ENCODE measurements at regions not wholly inside any gene's neighbourhood (a gene's known extent, or its start where the extent isn't known, plus 50 kb on each side); places are given as distances from the start of the nearest gene placed in this dataset.
"Not testable (repeated sequence)": the region's sequence is repeated elsewhere in the genome, so short reads cannot be mapped to it uniquely, and the experiment has no call there.

- DNase-seq, result no peak
Observed at GRCh38 chr16:9597967-9598730, 506.7 kb downstream of the HAPSTR1 start.

GRCh38 chr16:9598731-9599083, 507.3 kb downstream of the HAPSTR1 start:
- DNase-seq, result no peak

- no peak for DNase-seq
Observed at GRCh38 chr16:9599415-9600120, 508.1 kb downstream of the HAPSTR1 start.

GRCh38 chr16:9602189-9602588, 510.7 kb downstream of the HAPSTR1 start:
- DNase-seq, result no peak

GRCh38 chr16:9603316-9603715, 511.9 kb downstream of the HAPSTR1 start:
- no peak for DNase-seq

- no peak for DNase-seq
Observed at GRCh38 chr16:9607515-9608230, 516.2 kb downstream of the HAPSTR1 start.

- DNase-seq, result no peak
Observed at GRCh38 chr16:9610727-9611126, 519.3 kb downstream of the HAPSTR1 start.

- DNase-seq, result no peak
Observed at GRCh38 chr16:9612267-9612666, 520.8 kb downstream of the HAPSTR1 start.

- DNase-seq, result no peak
Observed at GRCh38 chr16:9614389-9614788, 522.9 kb downstream of the HAPSTR1 start.

- no peak for DNase-seq
Observed at GRCh38 chr16:9622268-9622667, 530.8 kb downstream of the HAPSTR1 start.

GRCh38 chr16:9625122-9625521, 533.7 kb downstream of the HAPSTR1 start:
- no peak for DNase-seq

GRCh38 chr16:9627427-9627826, 536.0 kb downstream of the HAPSTR1 start:
- no peak for DNase-seq

- no peak for DNase-seq
Observed at GRCh38 chr16:9630119-9630518, 538.7 kb downstream of the HAPSTR1 start.

- no peak for DNase-seq
Observed at GRCh38 chr16:9630985-9631384, 539.5 kb downstream of the HAPSTR1 start.

- no peak for DNase-seq
Observed at GRCh38 chr16:9633844-9634243, 542.4 kb downstream of the HAPSTR1 start.

GRCh38 chr16:9635150-9635720, 543.8 kb downstream of the HAPSTR1 start:
- DNase-seq, result not testable (repeated sequence)

GRCh38 chr16:9644258-9644657, 538.0 kb downstream of the GRIN2A start:
- no peak for DNase-seq

GRCh38 chr16:9645911-9646310, 536.3 kb downstream of the GRIN2A start:
- no peak for DNase-seq

GRCh38 chr16:9647981-9648701, 534.1 kb downstream of the GRIN2A start:
- no peak for DNase-seq

- no peak for DNase-seq
Observed at GRCh38 chr16:9650284-9650683, 531.9 kb downstream of the GRIN2A start.

- DNase-seq, result no peak
Observed at GRCh38 chr16:9655051-9655450, 527.2 kb downstream of the GRIN2A start.

- DNase-seq, result no peak
Observed at GRCh38 chr16:9657641-9658040, 524.6 kb downstream of the GRIN2A start.

- no peak for DNase-seq
Observed at GRCh38 chr16:9658164-9658563, 524.1 kb downstream of the GRIN2A start.
